Right lobe of liver (tissue), 6 donors: ENCODE measurements at regions not wholly inside any gene's neighbourhood (a gene's known extent, or its start where the extent isn't known, plus 50 kb on each side); places are given as distances from the start of the nearest gene placed in this dataset.

ENCODE experiments used
- ATAC-seq, 4 donors: fragments of 200-7000 bp; cut with Tn5 transposase; one replicate each; pipeline ENCODE4 v1.9.1; 2020; ENCODE audit warnings: mild to moderate bottlenecking in 4 of 4, moderate library complexity in 4 of 4
- DNase-seq, 3 donors: peaks; one replicate each; pipeline ENCODE4 v3.0.0-alpha.2; 2020
- H3K27ac ChIP-seq, 3 donors: fragments of 200-600 bp; one replicate each; pipeline ENCODE4 v1.8.0; 2022
- H3K27me3 ChIP-seq, 2 donors: fragments of 200-600 bp; one replicate each; pipeline ENCODE4 v1.8.0; 2022
- H3K36me3 ChIP-seq, 4 donors: fragments of 200-600 bp; sonication (generic) in 1 of 4; one replicate each; pipeline versions ENCODE4 v1.5.1 to v1.8.0; 2017 to 2022; ENCODE audit warnings: control low read depth in 1 of 4
- H3K4me1 ChIP-seq, 4 donors: fragments of 200-600 bp; sonication (generic) in 1 of 4; one replicate each; pipeline versions ENCODE4 v1.5.1 to v1.8.0; 2017 to 2022; ENCODE audit warnings: control low read depth in 1 of 4
- H3K4me3 ChIP-seq, 3 donors: fragments of 200-600 bp; one replicate each; pipeline ENCODE4 v1.8.0; 2022
- H3K9me3 ChIP-seq, 4 donors: fragments of 200-600 bp; sonication (generic) in 1 of 4; one replicate each; pipeline versions ENCODE4 v1.5.1 to v1.8.0; 2017 to 2022; ENCODE audit warnings: control low read depth in 1 of 4
- POLR2A ChIP-seq: fragments of 450-650 bp; IDR thresholded peaks from one replicate; pipeline ENCODE4 v1.6.1; 2017; ENCODE audit warnings: antibody characterized with exemption, mild to moderate bottlenecking
- WGBS: methylation state at CpG from one replicate; pipeline ENCODE4 v1.1.6; 2018; ENCODE audit warnings: low coverage, low lambda C conversion rate; ENCODE audit not compliant: insufficient coverage; ENCODE audit errors: missing lambda C conversion rate; 5-methylcytosine and 5-hydroxymethylcytosine counted together
- intact Hi-C, 2 donors: fragments of 100-400 bp; cut with DNase I; formaldehyde crosslinking; loops; one replicate each; pipeline versions ENCODE4 v1.11.2 to v1.14.1; 2022
- TF ChIP-seq, protein P1 (sequence below), 4 donors: fragments of 200-600 bp in 3 of 4; fragments of 450-650 bp in 1 of 4; IDR thresholded peaks; one replicate each; pipeline versions ENCODE4 v1.5.1 to v1.8.0; 2016 to 2022; ENCODE audit warnings: antibody characterized with exemption in 4 of 4, mild to moderate bottlenecking in 2 of 4
- donor health status: DM: no; HTN: yes; CAD: no.
- donor health status: DM: no; HTN: no; CAD: no.
- donor health status: DM: no; HTN: no; CAD: no.
- donor health status: DM: no; HTN: yes; CAD: no.
- donor health status: DM: no; HTN: yes; CAD: no.

DNA sequence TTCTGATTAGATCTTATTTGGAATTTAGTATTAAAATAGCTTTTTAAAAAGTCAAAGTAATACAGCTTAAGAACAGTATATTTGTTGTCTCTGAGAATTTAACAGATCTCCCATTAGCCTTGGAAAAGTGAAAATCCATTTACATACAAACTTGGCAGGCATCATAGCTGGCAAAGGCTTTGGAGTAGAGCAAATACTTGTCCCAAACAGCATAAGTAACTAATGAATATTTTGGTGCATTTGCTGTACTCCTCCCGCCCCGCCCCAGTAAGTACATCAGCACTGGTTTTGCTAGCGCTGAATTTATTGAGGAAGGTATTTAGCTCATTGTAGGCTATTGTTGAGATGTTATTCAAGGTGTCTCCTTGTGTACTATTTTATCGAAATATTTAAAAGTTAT, 417.7 kb upstream of the KAZN start:
- WGBS: 54% methylated on average over 4 of the region's 4 CpGs
- DNase-seq: no peak

DNA sequence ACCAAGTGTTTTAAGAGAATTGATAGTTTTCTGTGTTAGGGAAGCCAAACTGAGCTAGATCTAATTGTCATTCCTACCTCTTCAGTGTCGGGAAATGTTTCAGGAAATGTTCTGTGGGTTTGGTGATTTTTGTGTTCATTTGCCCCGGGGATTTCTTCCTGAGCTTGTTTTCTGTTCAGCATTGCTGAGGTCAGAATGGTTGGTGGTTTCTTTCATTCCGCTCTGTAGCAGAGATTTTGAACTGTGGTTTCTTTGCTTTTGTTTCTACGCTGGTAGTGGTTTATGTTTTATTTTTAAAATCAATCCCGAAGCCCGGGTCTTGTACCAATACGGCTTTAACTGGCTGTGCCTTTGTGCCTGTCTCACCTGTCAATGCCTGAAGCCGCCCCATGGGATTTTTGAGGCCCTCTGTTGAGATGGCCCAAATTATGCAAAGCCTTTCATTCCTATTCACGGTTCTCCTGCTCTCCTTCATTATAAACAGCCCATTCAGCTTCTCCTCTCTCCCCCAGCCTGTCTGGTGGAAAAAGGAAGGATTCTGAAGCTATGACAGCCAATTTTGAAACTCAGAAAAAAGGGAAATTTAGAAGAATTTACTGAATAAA, 417.2 kb upstream of the KAZN start:
- TF ChIP-seq, protein P1, sequence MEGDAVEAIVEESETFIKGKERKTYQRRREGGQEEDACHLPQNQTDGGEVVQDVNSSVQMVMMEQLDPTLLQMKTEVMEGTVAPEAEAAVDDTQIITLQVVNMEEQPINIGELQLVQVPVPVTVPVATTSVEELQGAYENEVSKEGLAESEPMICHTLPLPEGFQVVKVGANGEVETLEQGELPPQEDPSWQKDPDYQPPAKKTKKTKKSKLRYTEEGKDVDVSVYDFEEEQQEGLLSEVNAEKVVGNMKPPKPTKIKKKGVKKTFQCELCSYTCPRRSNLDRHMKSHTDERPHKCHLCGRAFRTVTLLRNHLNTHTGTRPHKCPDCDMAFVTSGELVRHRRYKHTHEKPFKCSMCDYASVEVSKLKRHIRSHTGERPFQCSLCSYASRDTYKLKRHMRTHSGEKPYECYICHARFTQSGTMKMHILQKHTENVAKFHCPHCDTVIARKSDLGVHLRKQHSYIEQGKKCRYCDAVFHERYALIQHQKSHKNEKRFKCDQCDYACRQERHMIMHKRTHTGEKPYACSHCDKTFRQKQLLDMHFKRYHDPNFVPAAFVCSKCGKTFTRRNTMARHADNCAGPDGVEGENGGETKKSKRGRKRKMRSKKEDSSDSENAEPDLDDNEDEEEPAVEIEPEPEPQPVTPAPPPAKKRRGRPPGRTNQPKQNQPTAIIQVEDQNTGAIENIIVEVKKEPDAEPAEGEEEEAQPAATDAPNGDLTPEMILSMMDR (IDR thresholded peaks at IDR 0.05): no peak
- TF ChIP-seq POLR2A: no peak
- Histone ChIP-seq H3K9me3 (no peaks in the 10 kb centered on the region), H3K27ac (no peak overlapping the region), H3K4me3 (no peak overlapping the region), H3K27me3 (peaks cover 0 to 6% of the 10 kb centered on the region in 2 donors), H3K36me3 (no peaks in the 10 kb centered on the region), H3K4me1 (no peaks in the 10 kb centered on the region)
- ATAC-seq: no peak
- intact Hi-C loops: no loop called here
- no peak for DNase-seq
- whole genome bisulfite sequencing: 36% methylated on average over 9 of the region's 9 CpGs

More for the DNA sequence above, 417.7 kb upstream of the KAZN start:
- no peak overlapping the region for H3K27ac ChIP-seq
- no peaks in the 10 kb centered on the region for H3K4me1 ChIP-seq
- no peaks in the 10 kb centered on the region for H3K36me3 ChIP-seq
- TF ChIP-seq, protein P1 (IDR thresholded peaks at IDR 0.05): no peak
- no peak for TF ChIP-seq POLR2A
- intact Hi-C loops: no loop called here
- H3K4me3 ChIP-seq: no peak overlapping the region
- peaks cover 0 to 6% of the 10 kb centered on the region in 2 donors for H3K27me3 ChIP-seq
- H3K9me3 ChIP-seq: no peaks in the 10 kb centered on the region
- no peak for ATAC-seq

GRCh38 chr1:14182856-14183255, 415.6 kb upstream of the KAZN start:
- intact Hi-C loops: no loop called here
- Histone ChIP-seq H3K27me3 (peaks cover 0 to 6% of the 10 kb centered on the region in 2 donors), H3K4me1 (no peaks in the 10 kb centered on the region), H3K9me3 (no peaks in the 10 kb centered on the region), H3K36me3 (no peaks in the 10 kb centered on the region), H3K4me3 (no peak overlapping the region), H3K27ac (no peak overlapping the region)
- DNase-seq (no peak), ATAC-seq (no peak)
- TF ChIP-seq POLR2A: no peak
- TF ChIP-seq, protein P1 (IDR thresholded peaks at IDR 0.05): no peak
- WGBS: 49% methylated on average over 3 of the region's 5 CpGs

GRCh38 chr1:14183329-14183728, 415.2 kb upstream of the KAZN start:
- 67% methylated on average over 9 of the region's 11 CpGs for WGBS
- ATAC-seq: no peak
- H3K4me1 ChIP-seq: no peaks in the 10 kb centered on the region
- no peak overlapping the region for H3K4me3 ChIP-seq
- H3K36me3 ChIP-seq: no peaks in the 10 kb centered on the region
- no peak overlapping the region for H3K27ac ChIP-seq
- intact Hi-C loops: no loop called here
- peaks cover 0 to 5% of the 10 kb centered on the region in 2 donors for H3K27me3 ChIP-seq
- no peaks in the 10 kb centered on the region for H3K9me3 ChIP-seq
- TF ChIP-seq POLR2A: no peak
- TF ChIP-seq, protein P1 (IDR thresholded peaks at IDR 0.05): no peak
- no peak for DNase-seq

DNA sequence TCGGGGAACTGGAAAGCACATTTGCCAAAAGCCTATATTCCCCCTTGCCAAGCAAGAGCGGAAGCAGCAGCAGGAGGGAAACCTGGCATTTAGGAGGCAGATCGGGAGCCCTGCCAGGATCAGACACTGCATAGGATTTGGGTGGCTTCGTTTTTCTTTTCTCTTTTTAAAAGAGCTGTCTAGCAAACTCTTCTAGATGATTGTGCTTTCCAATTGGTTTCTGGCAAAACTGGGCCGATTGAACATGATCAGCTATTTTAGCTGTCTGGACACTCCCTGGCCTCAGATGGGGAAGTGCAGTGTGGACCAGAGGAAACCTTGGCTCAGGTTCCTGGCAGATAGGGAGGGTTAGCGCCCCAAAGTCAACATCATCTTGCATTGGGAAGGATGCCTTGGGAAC, 414.0 kb upstream of the KAZN start:
- DNase-seq (no peak), ATAC-seq (no peak)
- H3K27ac ChIP-seq: no peak overlapping the region
- no peaks in the 10 kb centered on the region for H3K27me3 ChIP-seq
- H3K4me1 ChIP-seq: no peaks in the 10 kb centered on the region
- intact Hi-C loops: no loop called here
- TF ChIP-seq, protein P1 (IDR thresholded peaks at IDR 0.05): no peak
- 54% methylated on average over 6 of the region's 6 CpGs for WGBS
- no peak overlapping the region for H3K4me3 ChIP-seq
- no peaks in the 10 kb centered on the region for H3K36me3 ChIP-seq
- no peaks in the 10 kb centered on the region for H3K9me3 ChIP-seq
